Thymus (tissue), 11 donors: ENCODE measurements at regions not wholly inside any gene's neighbourhood (a gene's known extent, or its start where the extent isn't known, plus 50 kb on each side); places are given as distances from the start of the nearest gene placed in this dataset.
"Not testable (repeated sequence)": the region's sequence is repeated elsewhere in the genome, so short reads cannot be mapped to it uniquely, and the experiment has no call there.

Experiments
- DNase-seq, 9 donors: peaks; one replicate each; pipeline ENCODE4 v3.0.0-alpha.2; 2013; ENCODE audit warnings: low spot score in 9 of 9, low read depth in 6 of 9, missing footprints in 1 of 9
- H3K27ac ChIP-seq, 2 donors: one replicate each; pipeline ENCODE4 v1.5.1; 2013; ENCODE audit warnings: control low read depth in 1 of 2, low read depth in 1 of 2, low read length in 1 of 2, mild to moderate bottlenecking in 1 of 2, moderate library complexity in 1 of 2
- H3K27me3 ChIP-seq, 2 donors: one replicate each; pipeline ENCODE4 v1.5.1; 2013; ENCODE audit warnings: low read length in 1 of 2; ENCODE audit not compliant: control insufficient read depth in 2 of 2, insufficient read depth in 1 of 2
- H3K36me3 ChIP-seq, 2 donors: one replicate each; pipeline ENCODE4 v1.5.1; 2013; ENCODE audit warnings: low read length in 1 of 2, mild to moderate bottlenecking in 1 of 2, moderate library complexity in 1 of 2; ENCODE audit not compliant: control insufficient read depth in 2 of 2, insufficient read depth in 2 of 2
- H3K4me1 ChIP-seq, 2 donors: one replicate each; pipeline ENCODE4 v1.5.1; 2013; ENCODE audit warnings: low read length in 2 of 2; ENCODE audit not compliant: control insufficient read depth in 2 of 2, insufficient read depth in 2 of 2
- H3K4me3 ChIP-seq, 2 donors: one replicate each; pipeline ENCODE4 v1.5.1; 2013; ENCODE audit warnings: low read length in 2 of 2, control low read depth in 1 of 2, mild to moderate bottlenecking in 1 of 2
- H3K9me3 ChIP-seq, 2 donors: one replicate each; pipeline ENCODE4 v1.5.1; 2013; ENCODE audit warnings: low read length in 1 of 2, mild to moderate bottlenecking in 1 of 2; ENCODE audit not compliant: control insufficient read depth in 2 of 2, insufficient read depth in 1 of 2
- WGBS: extraction: QIAGEN DNeasy Blood & Tissue Kit; methylation state at CpG from one replicate; pipeline ENCODE4 v1.1.7; 2013; 5-methylcytosine and 5-hydroxymethylcytosine counted together
- donor health status: healthy.

- not testable (repeated sequence) for H3K4me3 ChIP-seq, H3K4me1 ChIP-seq, H3K36me3 ChIP-seq, H3K9me3 ChIP-seq, H3K27me3 ChIP-seq, DNase-seq, H3K27ac ChIP-seq
- WGBS = 85% methylated on average over 5 of the region's 5 CpGs
Measured at GRCh38 chr9:31597086-31597485, 787.4 kb upstream of the ACO1 start.

- H3K27me3 ChIP-seq = no peaks in the 10 kb centered on the region
- H3K36me3 ChIP-seq = no peaks in the 10 kb centered on the region
- DNase-seq = no peak
- no peaks in the 10 kb centered on the region for H3K4me1 ChIP-seq
- H3K4me3 ChIP-seq = no peak overlapping the region
- no peak overlapping the region for H3K27ac ChIP-seq
- no peaks in the 10 kb centered on the region for H3K9me3 ChIP-seq
Measured at GRCh38 chr9:31597977-31598376, 786.5 kb upstream of the ACO1 start.

GRCh38 chr9:31601666-31602065, 782.8 kb upstream of the ACO1 start:
- H3K27ac ChIP-seq = no peak overlapping the region
- no peaks in the 10 kb centered on the region for H3K36me3 ChIP-seq
- no peaks in the 10 kb centered on the region for H3K9me3 ChIP-seq
- H3K27me3 ChIP-seq = no peaks in the 10 kb centered on the region
- DNase-seq = no peak
- no peaks in the 10 kb centered on the region for H3K4me1 ChIP-seq
- H3K4me3 ChIP-seq = no peak overlapping the region

- DNase-seq = no peak
- no peak overlapping the region for H3K4me3 ChIP-seq
- no peak overlapping the region for H3K27ac ChIP-seq
- no peaks in the 10 kb centered on the region for H3K9me3 ChIP-seq
- H3K27me3 ChIP-seq = no peaks in the 10 kb centered on the region
- H3K4me1 ChIP-seq = no peaks in the 10 kb centered on the region
- no peaks in the 10 kb centered on the region for H3K36me3 ChIP-seq
- 69% methylated on average over 1 of the region's 1 CpG for WGBS
Measured at GRCh38 chr9:31604531-31604930, 779.9 kb upstream of the ACO1 start.

GRCh38 chr9:31605164-31605563, 779.3 kb upstream of the ACO1 start:
- no peaks in the 10 kb centered on the region for H3K27me3 ChIP-seq
- H3K27ac ChIP-seq = no peak overlapping the region
- no peak for DNase-seq
- no peaks in the 10 kb centered on the region for H3K36me3 ChIP-seq
- H3K4me1 ChIP-seq = no peaks in the 10 kb centered on the region
- H3K9me3 ChIP-seq = no peaks in the 10 kb centered on the region
- no peak overlapping the region for H3K4me3 ChIP-seq
- WGBS = 97% methylated on average over 2 of the region's 2 CpGs

- no peaks in the 10 kb centered on the region for H3K27me3 ChIP-seq
Measured at GRCh38 chr9:31606678-31607077, 777.8 kb upstream of the ACO1 start.

GRCh38 chr9:31608416-31608815, 776.0 kb upstream of the ACO1 start:
- no peak overlapping the region for H3K4me3 ChIP-seq
- H3K36me3 ChIP-seq = no peaks in the 10 kb centered on the region
- no peaks in the 10 kb centered on the region for H3K27me3 ChIP-seq
- no peak for DNase-seq
- no peaks in the 10 kb centered on the region for H3K4me1 ChIP-seq
- no peak overlapping the region for H3K27ac ChIP-seq
- H3K9me3 ChIP-seq = no peaks in the 10 kb centered on the region

More at GRCh38 chr9:31606678-31607077, 777.8 kb upstream of the ACO1 start:
- no peak overlapping the region for H3K4me3 ChIP-seq
- H3K9me3 ChIP-seq = no peaks in the 10 kb centered on the region
- H3K4me1 ChIP-seq = no peaks in the 10 kb centered on the region
- WGBS = 93% methylated on average over 1 of the region's 1 CpG
- no peak overlapping the region for H3K27ac ChIP-seq
- no peak for DNase-seq
- H3K36me3 ChIP-seq = no peaks in the 10 kb centered on the region

- Histone ChIP-seq H3K27ac (no peak overlapping the region), H3K4me3 (no peak overlapping the region), H3K9me3 (no peaks in the 10 kb centered on the region), H3K4me1 (no peaks in the 10 kb centered on the region), H3K27me3 (no peaks in the 10 kb centered on the region), H3K36me3 (no peaks in the 10 kb centered on the region)
- whole genome bisulfite sequencing = 84% methylated on average over 1 of the region's 1 CpG
- no peak for DNase-seq
Measured at GRCh38 chr9:31608881-31609280, 775.6 kb upstream of the ACO1 start.

GRCh38 chr9:31612336-31613030, 772.0 kb upstream of the ACO1 start:
- H3K27me3 ChIP-seq = no peaks in the 10 kb centered on the region
- H3K27ac ChIP-seq = no peak overlapping the region
- H3K4me1 ChIP-seq = no peaks in the 10 kb centered on the region
- H3K9me3 ChIP-seq = no peaks in the 10 kb centered on the region
- H3K4me3 ChIP-seq = no peak overlapping the region
- no peak for DNase-seq
- no peaks in the 10 kb centered on the region for H3K36me3 ChIP-seq
- 83% methylated on average over 3 of the region's 3 CpGs for WGBS

GRCh38 chr9:31615966-31616365, 768.5 kb upstream of the ACO1 start:
- Histone ChIP-seq H3K27me3 (no peaks in the 10 kb centered on the region), H3K36me3 (no peaks in the 10 kb centered on the region), H3K4me1 (no peaks in the 10 kb centered on the region), H3K4me3 (no peak overlapping the region), H3K27ac (no peak overlapping the region), H3K9me3 (no peaks in the 10 kb centered on the region)
- WGBS = 90% methylated on average over 4 of the region's 4 CpGs
- DNase-seq = no peak
